GM12878 (cell line): ENCODE measurements at regions not wholly inside any gene's neighbourhood (a gene's known extent, or its start where the extent isn't known, plus 50 kb on each side); places are given as distances from the start of the nearest gene placed in this dataset.

Experiments
- ATF7 ChIP-seq: fragments of 450-650 bp; IDR thresholded peaks from 2 replicates; pipeline ENCODE4 v1.6.1; 2016; ENCODE audit warnings: low read depth, mild to moderate bottlenecking
- EGR1 ChIP-seq, 2 experiments: IDR thresholded peaks; 1 replicate in 1 of 2; 2 replicates in 1 of 2; pipeline ENCODE4 v1.6.1; 2011 to 2012; ENCODE audit warnings: low read depth in 2 of 2, low read length in 2 of 2, borderline replicate concordance in 1 of 2, mild to moderate bottlenecking in 1 of 2, moderate library complexity in 1 of 2
- EZH2 ChIP-seq: IDR thresholded peaks from 2 replicates; pipeline ENCODE4 v1.6.1; 2012; ENCODE audit warnings: low read depth, mild to moderate bottlenecking, control low read depth, inconsistent platforms, low read length, borderline replicate concordance; ENCODE audit not compliant: control insufficient read depth
- TF ChIP-seq, protein P1 (sequence below): fragments of 450-650 bp; IDR thresholded peaks from 2 replicates; pipeline ENCODE4 v1.6.1; 2017; ENCODE audit warnings: mild to moderate bottlenecking, low read depth, inconsistent platforms; ENCODE audit not compliant: poor library complexity, severe bottlenecking
- TF ChIP-seq, protein P2 (sequence below), 3 experiments: IDR thresholded peaks in 2 of 3; conservative IDR thresholded peaks in 1 of 3; 2 replicates each; pipeline ENCODE4 v1.5.1; 2011; ENCODE audit warnings: low read depth in 3 of 3, low read length in 3 of 3, mild to moderate bottlenecking in 3 of 3, control low read depth in 2 of 3, moderate library complexity in 2 of 3, inconsistent platforms in 1 of 3, mixed read lengths in 1 of 3; ENCODE audit not compliant: control insufficient read depth in 2 of 3, insufficient read depth in 1 of 3; ENCODE audit errors: extremely low read depth in 1 of 3

DNA sequence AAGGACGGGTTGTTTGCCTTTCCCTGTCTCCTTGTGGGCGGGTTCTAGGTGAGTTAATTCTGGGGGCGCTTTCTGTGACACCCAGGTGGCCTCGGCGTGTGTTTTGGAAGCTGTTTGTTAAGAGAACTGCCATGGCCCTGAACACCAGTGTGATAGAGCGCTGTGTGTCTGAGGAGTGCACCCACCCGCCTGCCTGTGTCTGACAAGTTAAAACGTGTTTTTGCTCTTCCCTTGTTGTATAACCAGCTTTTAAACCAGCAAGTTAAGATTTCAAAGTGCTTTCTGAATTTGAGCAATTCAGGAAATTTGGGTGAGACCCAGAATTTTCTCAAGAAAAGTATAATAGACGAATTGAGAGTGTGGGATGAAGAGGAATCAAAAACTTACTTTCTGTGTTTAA, 55.2 kb upstream of the HGFAC start:
- TF ChIP-seq EZH2 (no peak), ATF7 (no peak), EGR1 (IDR thresholded peaks at IDR 0.05; ENCODE audit: borderline replicate concordance in 1 of 2, low read depth in 2 of 2, low read length in 2 of 2) (no peak)
- TF ChIP-seq, protein P1, sequence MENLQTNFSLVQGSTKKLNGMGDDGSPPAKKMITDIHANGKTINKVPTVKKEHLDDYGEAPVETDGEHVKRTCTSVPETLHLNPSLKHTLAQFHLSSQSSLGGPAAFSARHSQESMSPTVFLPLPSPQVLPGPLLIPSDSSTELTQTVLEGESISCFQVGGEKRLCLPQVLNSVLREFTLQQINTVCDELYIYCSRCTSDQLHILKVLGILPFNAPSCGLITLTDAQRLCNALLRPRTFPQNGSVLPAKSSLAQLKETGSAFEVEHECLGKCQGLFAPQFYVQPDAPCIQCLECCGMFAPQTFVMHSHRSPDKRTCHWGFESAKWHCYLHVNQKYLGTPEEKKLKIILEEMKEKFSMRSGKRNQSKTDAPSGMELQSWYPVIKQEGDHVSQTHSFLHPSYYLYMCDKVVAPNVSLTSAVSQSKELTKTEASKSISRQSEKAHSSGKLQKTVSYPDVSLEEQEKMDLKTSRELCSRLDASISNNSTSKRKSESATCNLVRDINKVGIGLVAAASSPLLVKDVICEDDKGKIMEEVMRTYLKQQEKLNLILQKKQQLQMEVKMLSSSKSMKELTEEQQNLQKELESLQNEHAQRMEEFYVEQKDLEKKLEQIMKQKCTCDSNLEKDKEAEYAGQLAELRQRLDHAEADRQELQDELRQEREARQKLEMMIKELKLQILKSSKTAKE, result no peak
- TF ChIP-seq, protein P2, sequence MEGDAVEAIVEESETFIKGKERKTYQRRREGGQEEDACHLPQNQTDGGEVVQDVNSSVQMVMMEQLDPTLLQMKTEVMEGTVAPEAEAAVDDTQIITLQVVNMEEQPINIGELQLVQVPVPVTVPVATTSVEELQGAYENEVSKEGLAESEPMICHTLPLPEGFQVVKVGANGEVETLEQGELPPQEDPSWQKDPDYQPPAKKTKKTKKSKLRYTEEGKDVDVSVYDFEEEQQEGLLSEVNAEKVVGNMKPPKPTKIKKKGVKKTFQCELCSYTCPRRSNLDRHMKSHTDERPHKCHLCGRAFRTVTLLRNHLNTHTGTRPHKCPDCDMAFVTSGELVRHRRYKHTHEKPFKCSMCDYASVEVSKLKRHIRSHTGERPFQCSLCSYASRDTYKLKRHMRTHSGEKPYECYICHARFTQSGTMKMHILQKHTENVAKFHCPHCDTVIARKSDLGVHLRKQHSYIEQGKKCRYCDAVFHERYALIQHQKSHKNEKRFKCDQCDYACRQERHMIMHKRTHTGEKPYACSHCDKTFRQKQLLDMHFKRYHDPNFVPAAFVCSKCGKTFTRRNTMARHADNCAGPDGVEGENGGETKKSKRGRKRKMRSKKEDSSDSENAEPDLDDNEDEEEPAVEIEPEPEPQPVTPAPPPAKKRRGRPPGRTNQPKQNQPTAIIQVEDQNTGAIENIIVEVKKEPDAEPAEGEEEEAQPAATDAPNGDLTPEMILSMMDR (IDR thresholded peaks at IDR 0.05 in 2 of 3, conservative IDR thresholded peaks at IDR 0.05 in 1 of 3; ENCODE audit: control insufficient read depth in 2 of 3, extremely low read depth in 1 of 3, insufficient read depth in 1 of 3, low read depth in 3 of 3, low read length in 3 of 3), result no peak
